ENCODE measurements at regions not wholly inside any gene's neighbourhood (a gene's known extent, or its start where the extent isn't known, plus 50 kb on each side); places are given as distances from the start of the nearest gene placed in this dataset.

- Histone ChIP-seq H3K27ac (ENCODE audit: low read depth in 1 of 2, low read length in 2 of 2) (no peak overlapping the region), H3K9ac (ENCODE audit: low read depth in 1 of 2, low read length in 2 of 2) (no peak overlapping the region), H3K36me3 (ENCODE audit: control insufficient read depth in 4 of 4, insufficient read depth in 3 of 4, low read depth in 1 of 4, low read length in 3 of 4) (no peaks in the 10 kb centered on the region), H3K4me1 (ENCODE audit: control insufficient read depth in 4 of 4, insufficient read depth in 4 of 4, low read length in 3 of 4) (no peaks in the 10 kb centered on the region), H3K4me3 (ENCODE audit: low read depth in 1 of 3, low read length in 3 of 3) (no peak overlapping the region), H3K27me3 (ENCODE audit: control insufficient read depth in 4 of 4, insufficient read depth in 4 of 4, low read length in 3 of 4) (no peaks in the 10 kb centered on the region), H3K9me3 (ENCODE audit: control insufficient read depth in 4 of 4, low read length in 3 of 4) (no peaks in the 10 kb centered on the region)
- WGBS = 98% methylated on average over 4 of the region's 4 CpGs
- TF ChIP-seq, protein P1, sequence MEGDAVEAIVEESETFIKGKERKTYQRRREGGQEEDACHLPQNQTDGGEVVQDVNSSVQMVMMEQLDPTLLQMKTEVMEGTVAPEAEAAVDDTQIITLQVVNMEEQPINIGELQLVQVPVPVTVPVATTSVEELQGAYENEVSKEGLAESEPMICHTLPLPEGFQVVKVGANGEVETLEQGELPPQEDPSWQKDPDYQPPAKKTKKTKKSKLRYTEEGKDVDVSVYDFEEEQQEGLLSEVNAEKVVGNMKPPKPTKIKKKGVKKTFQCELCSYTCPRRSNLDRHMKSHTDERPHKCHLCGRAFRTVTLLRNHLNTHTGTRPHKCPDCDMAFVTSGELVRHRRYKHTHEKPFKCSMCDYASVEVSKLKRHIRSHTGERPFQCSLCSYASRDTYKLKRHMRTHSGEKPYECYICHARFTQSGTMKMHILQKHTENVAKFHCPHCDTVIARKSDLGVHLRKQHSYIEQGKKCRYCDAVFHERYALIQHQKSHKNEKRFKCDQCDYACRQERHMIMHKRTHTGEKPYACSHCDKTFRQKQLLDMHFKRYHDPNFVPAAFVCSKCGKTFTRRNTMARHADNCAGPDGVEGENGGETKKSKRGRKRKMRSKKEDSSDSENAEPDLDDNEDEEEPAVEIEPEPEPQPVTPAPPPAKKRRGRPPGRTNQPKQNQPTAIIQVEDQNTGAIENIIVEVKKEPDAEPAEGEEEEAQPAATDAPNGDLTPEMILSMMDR (IDR thresholded peaks at IDR 0.05; ENCODE audit: low read depth, low read length, missing input control) = no peak
- no peak for TF ChIP-seq HNF4A (conservative IDR thresholded peaks at IDR 0.05)
- TF ChIP-seq, protein P2, sequence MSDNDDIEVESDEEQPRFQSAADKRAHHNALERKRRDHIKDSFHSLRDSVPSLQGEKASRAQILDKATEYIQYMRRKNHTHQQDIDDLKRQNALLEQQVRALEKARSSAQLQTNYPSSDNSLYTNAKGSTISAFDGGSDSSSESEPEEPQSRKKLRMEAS (IDR thresholded peaks at IDR 0.05) = no peak
- TF ChIP-seq GABPA (IDR thresholded peaks at IDR 0.05 in 1 of 2, conservative IDR thresholded peaks at IDR 0.05 in 1 of 2) = no peak
- no peak for TF ChIP-seq SP1 (IDR thresholded peaks at IDR 0.05)
- no peak for TF ChIP-seq HNF4G (IDR thresholded peaks at IDR 0.05)
- TF ChIP-seq EGR1 (IDR thresholded peaks at IDR 0.05; ENCODE audit: low read depth in 2 of 2) = no peak
- TF ChIP-seq ZBTB33 (IDR thresholded peaks at IDR 0.05) = no peak
- no peak for TF ChIP-seq RAD21 (IDR thresholded peaks at IDR 0.05)
- no peak for TF ChIP-seq REST (IDR thresholded peaks at IDR 0.05)
- no peak for TF ChIP-seq NR2F2 (IDR thresholded peaks at IDR 0.05)
- TF ChIP-seq, protein P3, sequence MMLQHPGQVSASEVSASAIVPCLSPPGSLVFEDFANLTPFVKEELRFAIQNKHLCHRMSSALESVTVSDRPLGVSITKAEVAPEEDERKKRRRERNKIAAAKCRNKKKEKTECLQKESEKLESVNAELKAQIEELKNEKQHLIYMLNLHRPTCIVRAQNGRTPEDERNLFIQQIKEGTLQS (IDR thresholded peaks at IDR 0.05) = no peak
- no peak for TF ChIP-seq JUND (IDR thresholded peaks at IDR 0.05)
- no peak for TF ChIP-seq FOXA1 (IDR thresholded peaks at IDR 0.05)
- no peak for TF ChIP-seq FOXA2 (IDR thresholded peaks at IDR 0.05)
- TF ChIP-seq TAF1 (conservative IDR thresholded peaks at IDR 0.05) = no peak
- no peak for TF ChIP-seq YY1 (IDR thresholded peaks at IDR 0.05)
- TF ChIP-seq RXRA (IDR thresholded peaks at IDR 0.05) = no peak
- DNase-seq (ENCODE audit: low spot score) = no peak
These were observed 53.5 kb upstream of the MAP4K3 start for GRCh38 chr2:39490586-39490985.
